Suprapubic skin (tissue), 4 donors: ENCODE measurements at regions not wholly inside any gene's neighbourhood (a gene's known extent, or its start where the extent isn't known, plus 50 kb on each side); places are given as distances from the start of the nearest gene placed in this dataset.

Experiments
- CTCF ChIP-seq, 2 donors: fragments of 200-600 bp in 1 of 2; fragments of 450-650 bp in 1 of 2; sonication (generic) in 1 of 2; IDR thresholded peaks; one replicate each; pipeline ENCODE4 v1.5.1; 2016 to 2019; ENCODE audit warnings: antibody characterized with exemption in 2 of 2, mild to moderate bottlenecking in 1 of 2, moderate library complexity in 1 of 2
- EP300 ChIP-seq: sonication (generic); formaldehyde crosslinking; IDR thresholded peaks from one replicate; pipeline ENCODE4 v1.6.1; 2017; ENCODE audit warnings: antibody characterized with exemption
- POLR2A ChIP-seq, 2 donors: fragments of 450-650 bp; IDR thresholded peaks; one replicate each; pipeline ENCODE4 v1.6.1; 2017; ENCODE audit warnings: antibody characterized with exemption in 2 of 2, mild to moderate bottlenecking in 2 of 2, moderate library complexity in 2 of 2
- POLR2AphosphoS5 ChIP-seq, 3 donors: sonication (generic); formaldehyde crosslinking; IDR thresholded peaks; one replicate each; pipeline ENCODE4 v1.6.1; 2017; ENCODE audit warnings: antibody characterized with exemption in 3 of 3

GRCh38 chr4:35491093-35491492, 753.2 kb downstream of the ARAP2 start:
- TF ChIP-seq POLR2A (IDR thresholded peaks at IDR 0.05) (no peak), CTCF (IDR thresholded peaks at IDR 0.05) (no peak), EP300 (no peak), POLR2AphosphoS5 (IDR thresholded peaks at IDR 0.05) (no peak)
